ENCODE measurements at regions not wholly inside any gene's neighbourhood (a gene's known extent, or its start where the extent isn't known, plus 50 kb on each side); places are given as distances from the start of the nearest gene placed in this dataset.

DNA sequence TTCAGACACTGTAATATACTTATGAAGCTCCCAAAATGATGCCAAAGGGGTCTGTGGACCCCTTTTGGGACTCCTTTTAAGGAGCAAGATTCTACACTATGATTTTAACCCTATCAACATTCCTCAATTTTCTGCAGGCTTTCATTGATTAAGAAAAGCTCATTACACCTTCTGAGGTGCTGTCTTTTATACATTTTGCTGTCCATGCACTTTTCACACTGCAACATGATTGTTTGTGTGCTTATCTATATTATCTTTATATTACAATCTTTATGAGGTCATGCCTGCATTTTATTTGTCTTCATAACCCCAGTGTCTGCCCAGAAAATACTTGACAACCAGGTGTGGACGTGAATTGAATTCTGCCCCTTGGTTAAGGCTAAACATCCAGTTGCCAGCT is 482.6 kb upstream of the ZFHX3 start:
- Histone ChIP-seq H3K36me3 (ENCODE audit: insufficient read depth, low read length) (no peaks in the 10 kb centered on the region), H3K4me3 (ENCODE audit: low read depth in 1 of 2, low read length in 2 of 2) (no peak overlapping the region), H3K27ac (ENCODE audit: low read depth, low read length) (no peak overlapping the region), H3K9me3 (ENCODE audit: low read length) (no peaks in the 10 kb centered on the region), H3K4me1 (ENCODE audit: insufficient read depth, low read length) (peaks cover 4% of the 10 kb centered on the region), H3K9ac (ENCODE audit: low read length) (no peak overlapping the region), H3K27me3 (ENCODE audit: control insufficient read depth in 1 of 2, insufficient read depth in 2 of 2, low read length in 2 of 2) (no peaks in the 10 kb centered on the region)

DNA sequence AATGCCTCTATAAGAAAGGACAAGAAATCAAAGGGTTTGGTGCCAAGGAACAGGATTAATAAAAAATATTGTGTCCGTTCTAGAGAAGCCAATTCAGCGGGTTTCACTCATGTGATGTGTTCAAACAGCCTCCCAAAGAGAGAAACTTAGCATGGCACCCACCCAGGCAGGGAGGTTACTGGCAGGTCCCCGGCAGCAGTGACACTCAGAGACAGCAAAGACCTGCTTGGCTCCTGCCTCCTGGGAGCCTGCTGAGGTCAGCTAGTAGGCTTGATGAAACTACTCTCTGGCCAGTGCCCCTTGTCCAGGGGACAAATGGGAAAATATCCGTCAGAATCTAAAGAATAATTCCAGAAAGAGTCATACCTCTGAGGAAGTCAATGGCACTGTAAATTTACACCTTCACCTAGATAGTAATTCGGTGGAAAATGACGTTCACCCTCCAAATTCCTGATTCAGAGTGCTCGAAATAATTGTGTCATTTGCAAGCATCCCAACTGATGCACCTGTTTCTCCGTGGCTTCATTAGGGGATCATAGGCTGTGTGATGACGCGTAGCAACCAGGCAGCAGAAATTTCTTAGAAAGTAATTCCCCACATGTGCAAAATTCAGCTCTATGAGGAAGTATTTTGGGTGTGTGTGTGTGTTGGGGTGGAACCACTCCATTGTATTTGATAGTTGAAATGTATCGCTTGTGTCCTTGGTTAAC is 481.5 kb upstream of the ZFHX3 start:
- H3K9me3 ChIP-seq (ENCODE audit: low read length), result no peaks in the 10 kb centered on the region
- H3K27ac ChIP-seq (ENCODE audit: low read depth, low read length), result no peak overlapping the region
- H3K4me3 ChIP-seq (ENCODE audit: low read depth in 1 of 2, low read length in 2 of 2), result no peak overlapping the region
- no peaks in the 10 kb centered on the region for H3K27me3 ChIP-seq (ENCODE audit: control insufficient read depth in 1 of 2, insufficient read depth in 2 of 2, low read length in 2 of 2)
- peaks cover 4% of the 10 kb centered on the region for H3K4me1 ChIP-seq (ENCODE audit: insufficient read depth, low read length)
- no peak overlapping the region for H3K9ac ChIP-seq (ENCODE audit: low read length)
- H3K36me3 ChIP-seq (ENCODE audit: insufficient read depth, low read length), result no peaks in the 10 kb centered on the region

DNA sequence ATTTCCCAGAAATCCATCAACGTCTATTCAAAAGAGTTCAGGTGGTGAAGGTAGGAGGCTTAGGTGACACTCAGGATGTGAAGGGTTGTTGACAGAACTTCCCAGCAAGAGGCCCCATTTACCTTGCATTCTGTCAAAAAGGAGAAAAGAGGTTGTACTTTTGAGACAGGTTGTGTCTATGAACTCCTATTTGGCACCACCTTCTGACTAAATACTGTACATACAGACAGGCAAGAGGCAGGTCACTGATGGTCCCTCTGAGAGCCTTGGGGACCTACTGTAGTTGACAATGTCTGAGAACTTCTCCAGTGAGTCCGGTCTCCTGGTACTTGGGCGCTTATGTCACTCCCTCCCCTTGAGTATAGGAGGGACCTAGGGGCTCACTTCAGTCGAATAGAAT is 479.3 kb upstream of the ZFHX3 start:
- Histone ChIP-seq H3K4me3 (ENCODE audit: low read depth in 1 of 2, low read length in 2 of 2) (no peak overlapping the region), H3K27ac (ENCODE audit: low read depth, low read length) (no peak overlapping the region), H3K27me3 (ENCODE audit: control insufficient read depth in 1 of 2, insufficient read depth in 2 of 2, low read length in 2 of 2) (no peaks in the 10 kb centered on the region), H3K9ac (ENCODE audit: low read length) (no peak overlapping the region), H3K36me3 (ENCODE audit: insufficient read depth, low read length) (no peaks in the 10 kb centered on the region), H3K4me1 (ENCODE audit: insufficient read depth, low read length) (peaks cover 4% of the 10 kb centered on the region), H3K9me3 (ENCODE audit: low read length) (no peaks in the 10 kb centered on the region)

DNA sequence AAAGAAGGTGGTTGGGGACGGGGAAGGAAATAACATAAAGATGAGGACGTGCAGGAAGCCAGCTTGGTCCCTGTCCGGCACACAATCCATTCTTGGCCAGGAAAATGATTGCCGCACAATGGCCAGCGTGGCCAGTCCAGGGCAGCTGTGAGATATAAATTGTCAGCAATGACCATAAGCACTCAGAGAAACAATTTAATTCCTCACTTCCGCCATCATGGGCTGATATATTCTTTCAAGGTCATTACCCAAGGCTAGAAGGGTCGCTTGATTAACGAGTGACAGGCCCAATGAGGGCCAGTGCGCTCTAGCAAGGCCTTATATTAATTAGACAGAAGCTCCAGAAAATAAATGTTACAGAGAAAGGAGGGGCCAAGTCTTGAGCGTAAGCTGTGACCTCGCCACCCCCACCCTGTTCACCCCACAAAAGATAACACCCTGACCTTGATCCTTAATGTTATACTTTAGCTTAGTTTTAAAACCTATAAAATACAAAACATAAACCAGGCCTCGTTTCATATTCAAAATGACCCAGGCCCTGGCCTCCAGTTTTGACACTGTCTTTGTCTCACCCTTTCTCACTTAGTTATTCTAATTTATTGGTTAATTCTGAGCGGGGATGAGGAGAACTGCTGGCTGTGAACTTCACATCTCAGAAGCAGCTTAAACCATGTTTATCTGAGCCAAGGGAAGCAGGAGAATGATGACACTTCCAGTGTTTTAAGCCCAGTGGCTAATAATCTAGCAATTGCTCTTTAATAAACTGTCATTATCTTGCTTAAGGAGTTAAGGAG is 478.3 kb upstream of the ZFHX3 start:
- no peaks in the 10 kb centered on the region for H3K27me3 ChIP-seq (ENCODE audit: control insufficient read depth in 1 of 2, insufficient read depth in 2 of 2, low read length in 2 of 2)
- no peaks in the 10 kb centered on the region for H3K36me3 ChIP-seq (ENCODE audit: insufficient read depth, low read length)
- no peak overlapping the region for H3K4me3 ChIP-seq (ENCODE audit: low read depth in 1 of 2, low read length in 2 of 2)
- H3K4me1 ChIP-seq (ENCODE audit: insufficient read depth, low read length), result peaks cover 4% of the 10 kb centered on the region
- H3K27ac ChIP-seq (ENCODE audit: low read depth, low read length), result no peak overlapping the region
- no peaks in the 10 kb centered on the region for H3K9me3 ChIP-seq (ENCODE audit: low read length)
- no peak overlapping the region for H3K9ac ChIP-seq (ENCODE audit: low read length)

DNA sequence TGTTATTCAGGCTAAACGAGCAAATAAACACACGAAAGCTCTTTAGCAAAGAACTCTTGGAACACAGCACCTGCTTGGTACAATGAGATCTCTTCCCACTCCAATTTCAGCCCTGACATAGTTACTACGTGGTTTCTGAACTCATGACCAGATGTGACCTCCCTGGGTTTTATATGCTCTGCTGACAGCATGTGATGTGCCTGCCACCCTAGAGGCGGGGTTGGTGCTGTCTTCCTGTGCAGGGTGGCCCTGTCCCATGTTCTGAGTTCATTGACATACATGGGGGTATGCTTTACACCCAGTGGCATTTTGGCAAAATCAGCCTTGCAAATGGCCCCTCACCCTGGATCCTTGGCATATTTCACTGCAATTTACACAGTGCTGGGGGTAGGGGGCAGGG is 475.3 kb upstream of the ZFHX3 start:
- Histone ChIP-seq H3K4me1 (ENCODE audit: insufficient read depth, low read length) (no peaks in the 10 kb centered on the region), H3K4me3 (ENCODE audit: low read depth in 1 of 2, low read length in 2 of 2) (no peak overlapping the region), H3K27ac (ENCODE audit: low read depth, low read length) (no peak overlapping the region), H3K9ac (ENCODE audit: low read length) (no peak overlapping the region), H3K27me3 (ENCODE audit: control insufficient read depth in 1 of 2, insufficient read depth in 2 of 2, low read length in 2 of 2) (no peaks in the 10 kb centered on the region), H3K36me3 (ENCODE audit: insufficient read depth, low read length) (no peaks in the 10 kb centered on the region), H3K9me3 (ENCODE audit: low read length) (no peaks in the 10 kb centered on the region)

DNA sequence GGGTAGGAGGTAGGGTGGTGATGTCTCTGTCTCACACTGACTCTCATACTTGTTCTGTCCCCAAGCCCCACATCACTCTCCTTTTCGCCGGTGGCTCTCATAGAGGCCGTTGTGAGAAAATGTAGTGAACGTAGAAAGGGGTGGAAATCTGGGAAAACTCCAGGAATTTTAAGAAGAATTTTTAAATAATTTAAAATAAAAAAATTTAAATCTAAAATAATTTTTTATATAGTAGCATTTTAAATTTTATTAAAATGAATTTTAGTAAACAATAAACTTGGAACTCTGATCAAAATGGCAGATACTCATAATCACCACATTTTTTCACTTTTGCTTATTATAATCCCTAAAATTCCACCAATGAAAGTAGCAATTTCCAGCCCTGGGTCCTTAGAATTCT is 473.6 kb upstream of the ZFHX3 start:
- Histone ChIP-seq H3K36me3 (ENCODE audit: insufficient read depth, low read length) (no peaks in the 10 kb centered on the region), H3K9me3 (ENCODE audit: low read length) (no peaks in the 10 kb centered on the region), H3K4me1 (ENCODE audit: insufficient read depth, low read length) (no peaks in the 10 kb centered on the region), H3K9ac (ENCODE audit: low read length) (no peak overlapping the region), H3K27me3 (ENCODE audit: control insufficient read depth in 1 of 2, insufficient read depth in 2 of 2, low read length in 2 of 2) (no peaks in the 10 kb centered on the region), H3K4me3 (ENCODE audit: low read depth in 1 of 2, low read length in 2 of 2) (no peak overlapping the region), H3K27ac (ENCODE audit: low read depth, low read length) (no peak overlapping the region)

DNA sequence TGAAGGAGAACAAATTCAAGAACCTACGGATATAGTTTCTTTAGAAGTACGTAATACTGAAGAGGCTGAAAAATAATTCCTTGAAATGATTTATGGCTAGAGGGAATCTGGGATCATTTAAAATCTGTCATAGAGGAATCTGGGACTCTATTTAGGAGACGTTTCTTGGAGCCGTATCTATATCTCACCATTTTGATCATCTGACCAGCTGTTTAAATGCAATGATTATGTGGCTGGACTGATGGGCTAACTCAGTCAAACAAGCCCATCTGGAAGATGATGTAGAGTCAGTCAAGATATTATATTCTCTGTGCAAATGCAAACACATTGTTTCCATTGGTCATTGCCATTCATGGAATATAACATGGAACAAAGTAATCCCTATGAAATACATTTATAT is 467.7 kb upstream of the ZFHX3 start:
- no peaks in the 10 kb centered on the region for H3K36me3 ChIP-seq (ENCODE audit: insufficient read depth, low read length)
- no peak overlapping the region for H3K4me3 ChIP-seq (ENCODE audit: low read depth in 1 of 2, low read length in 2 of 2)
- no peaks in the 10 kb centered on the region for H3K4me1 ChIP-seq (ENCODE audit: insufficient read depth, low read length)
- no peak overlapping the region for H3K9ac ChIP-seq (ENCODE audit: low read length)
- H3K27me3 ChIP-seq (ENCODE audit: control insufficient read depth in 1 of 2, insufficient read depth in 2 of 2, low read length in 2 of 2), result no peaks in the 10 kb centered on the region
- no peak overlapping the region for H3K27ac ChIP-seq (ENCODE audit: low read depth, low read length)
- H3K9me3 ChIP-seq (ENCODE audit: low read length), result no peaks in the 10 kb centered on the region

DNA sequence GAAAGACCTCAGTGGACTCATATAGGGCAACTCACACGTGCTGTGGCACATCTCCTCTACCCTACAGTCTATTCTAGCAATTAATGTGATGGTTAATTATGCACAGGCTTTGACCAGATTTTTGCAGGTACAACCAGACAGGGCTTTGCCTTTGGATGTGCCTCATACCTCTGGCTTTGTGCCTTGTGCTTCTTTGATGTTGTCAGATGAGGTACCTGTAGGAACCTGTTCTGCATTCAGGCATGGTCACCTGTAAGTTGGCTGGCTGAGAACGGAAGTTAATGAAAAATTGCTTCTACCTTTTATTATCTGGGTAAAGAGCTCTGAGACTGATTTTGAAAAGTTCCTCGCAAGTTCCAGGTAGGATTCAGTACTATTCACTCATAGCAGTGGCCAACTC is 462.9 kb upstream of the ZFHX3 start:
- Histone ChIP-seq H3K4me1 (ENCODE audit: insufficient read depth, low read length) (no peaks in the 10 kb centered on the region), H3K9me3 (ENCODE audit: low read length) (no peaks in the 10 kb centered on the region), H3K9ac (ENCODE audit: low read length) (no peak overlapping the region), H3K27ac (ENCODE audit: low read depth, low read length) (no peak overlapping the region), H3K4me3 (ENCODE audit: low read depth in 1 of 2, low read length in 2 of 2) (no peak overlapping the region), H3K27me3 (ENCODE audit: control insufficient read depth in 1 of 2, insufficient read depth in 2 of 2, low read length in 2 of 2) (no peaks in the 10 kb centered on the region), H3K36me3 (ENCODE audit: insufficient read depth, low read length) (no peaks in the 10 kb centered on the region)

DNA sequence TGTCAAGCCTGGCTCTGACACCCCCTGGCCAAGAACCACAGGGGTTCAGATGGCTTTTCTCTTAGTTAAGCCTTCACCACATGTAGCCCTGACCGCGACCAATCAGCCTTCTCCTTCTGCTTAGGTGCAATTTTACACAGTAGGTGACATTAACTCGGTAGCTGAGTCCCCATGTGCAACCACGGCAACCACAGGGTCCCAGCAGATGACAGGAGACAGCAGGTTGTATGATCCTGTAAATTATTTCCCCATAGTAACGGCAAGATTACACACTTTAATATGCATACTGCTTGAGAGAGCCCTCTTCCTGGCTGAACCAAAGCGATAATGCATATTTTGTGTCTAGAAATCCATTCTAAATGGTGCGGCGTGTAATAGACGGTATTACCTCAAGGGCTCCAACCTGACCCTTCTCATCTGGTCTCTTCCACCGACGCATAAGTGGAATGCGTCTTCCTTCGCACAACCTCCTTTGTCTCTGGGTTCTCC is 458.7 kb upstream of the ZFHX3 start:
- Histone ChIP-seq H3K4me3 (ENCODE audit: low read depth in 1 of 2, low read length in 2 of 2) (no peak overlapping the region), H3K27ac (ENCODE audit: low read depth, low read length) (no peak overlapping the region), H3K36me3 (ENCODE audit: insufficient read depth, low read length) (no peaks in the 10 kb centered on the region), H3K4me1 (ENCODE audit: insufficient read depth, low read length) (no peaks in the 10 kb centered on the region), H3K9me3 (ENCODE audit: low read length) (no peaks in the 10 kb centered on the region), H3K9ac (ENCODE audit: low read length) (no peak overlapping the region), H3K27me3 (ENCODE audit: control insufficient read depth in 1 of 2, insufficient read depth in 2 of 2, low read length in 2 of 2) (no peaks in the 10 kb centered on the region)

DNA sequence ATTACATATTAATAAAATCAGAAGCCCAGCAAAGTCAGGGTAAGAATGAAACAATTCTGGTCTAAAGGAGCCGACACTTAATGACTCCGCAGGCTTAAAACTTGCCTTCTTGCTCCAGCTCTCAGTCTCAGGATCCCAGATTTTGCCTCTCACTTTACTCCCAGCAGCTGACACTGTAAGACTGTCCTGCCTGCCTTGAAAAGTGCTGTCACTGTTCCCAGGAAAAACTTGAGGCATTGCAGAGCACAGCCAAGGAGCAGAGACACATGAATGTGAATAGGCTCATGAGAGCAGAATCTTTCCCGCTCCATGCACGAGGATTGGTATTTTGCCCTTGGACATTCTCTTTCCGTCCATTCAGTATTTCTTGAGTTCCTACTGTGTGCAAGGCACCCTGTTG is 457.6 kb upstream of the ZFHX3 start:
- Histone ChIP-seq H3K4me1 (ENCODE audit: insufficient read depth, low read length) (no peaks in the 10 kb centered on the region), H3K36me3 (ENCODE audit: insufficient read depth, low read length) (no peaks in the 10 kb centered on the region), H3K9me3 (ENCODE audit: low read length) (no peaks in the 10 kb centered on the region), H3K9ac (ENCODE audit: low read length) (no peak overlapping the region), H3K4me3 (ENCODE audit: low read depth in 1 of 2, low read length in 2 of 2) (peak overlapping the region in 1 of 2 donors; percentile 16), H3K27ac (ENCODE audit: low read depth, low read length) (no peak overlapping the region), H3K27me3 (ENCODE audit: control insufficient read depth in 1 of 2, insufficient read depth in 2 of 2, low read length in 2 of 2) (no peaks in the 10 kb centered on the region)

DNA sequence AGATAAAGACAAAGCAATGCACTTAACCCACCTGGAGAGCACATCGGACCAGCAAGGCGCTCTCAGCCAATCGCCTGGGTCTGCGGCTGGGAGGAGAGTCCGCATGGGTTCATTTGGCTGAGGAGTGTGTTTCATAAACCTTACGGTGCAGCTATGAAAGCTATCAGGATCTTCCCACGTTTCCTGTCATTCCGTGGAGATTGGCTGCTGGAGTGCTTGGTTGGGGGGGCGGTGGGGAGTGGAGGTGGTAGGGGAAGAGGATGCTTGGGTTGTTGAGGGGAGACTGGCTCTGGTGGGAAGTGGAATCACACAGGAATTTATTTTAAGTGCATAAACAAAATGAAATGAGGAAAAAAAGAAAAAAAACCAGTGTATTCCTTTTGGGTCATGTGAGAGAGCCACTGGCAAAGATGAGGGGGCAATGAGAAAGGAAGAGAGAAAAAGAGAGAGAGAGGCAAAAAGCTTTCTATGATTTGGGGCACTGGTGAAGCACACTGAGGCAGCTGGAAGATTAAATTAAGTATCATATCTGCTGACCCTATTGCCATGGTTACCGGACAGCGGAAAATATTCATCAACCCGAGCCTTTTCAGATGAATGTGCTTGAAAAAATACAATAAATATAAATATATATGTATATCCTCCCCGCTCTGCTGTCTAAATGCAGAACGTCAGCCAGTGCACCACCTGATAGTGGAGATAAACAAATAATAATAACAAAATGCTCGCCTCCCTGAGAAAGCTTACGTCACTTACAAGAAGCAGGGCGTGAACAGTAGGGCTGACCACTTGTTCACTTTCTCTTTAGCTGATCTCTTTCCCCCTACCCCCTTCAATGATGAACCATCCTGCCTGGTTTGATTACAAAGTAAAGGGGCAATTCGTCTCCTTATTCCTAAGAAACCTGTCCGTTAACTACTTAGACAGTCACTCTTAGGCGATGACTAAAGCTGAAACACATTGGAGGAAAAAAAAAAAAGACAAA is 457.0 kb upstream of the ZFHX3 start:
- no peaks in the 10 kb centered on the region for H3K36me3 ChIP-seq (ENCODE audit: insufficient read depth, low read length)
- no peaks in the 10 kb centered on the region for H3K4me1 ChIP-seq (ENCODE audit: insufficient read depth, low read length)
- H3K27ac ChIP-seq (ENCODE audit: low read depth, low read length), result no peak overlapping the region
- no peak overlapping the region for H3K9ac ChIP-seq (ENCODE audit: low read length)
- H3K4me3 ChIP-seq (ENCODE audit: low read depth in 1 of 2, low read length in 2 of 2), result peak overlapping the region in 1 of 2 donors; percentile 16
- H3K27me3 ChIP-seq (ENCODE audit: control insufficient read depth in 1 of 2, insufficient read depth in 2 of 2, low read length in 2 of 2), result no peaks in the 10 kb centered on the region
- H3K9me3 ChIP-seq (ENCODE audit: low read length), result no peaks in the 10 kb centered on the region

Data from muscle layer of colon (tissue), 2 donors.